Immature natural killer cell (primary cell): ENCODE measurements at regions not wholly inside any gene's neighbourhood (a gene's known extent, or its start where the extent isn't known, plus 50 kb on each side); places are given as distances from the start of the nearest gene placed in this dataset.
"Not testable (repeated sequence)": the region's sequence is repeated elsewhere in the genome, so short reads cannot be mapped to it uniquely, and the experiment has no call there.

ENCODE experiments used
- DNase-seq, 3 donors: peaks; one replicate each; pipeline ENCODE4 v3.0.0; 2022; ENCODE audit warnings: mixed read lengths in 1 of 3
- H3K27ac Mint-ChIP-seq, 6 donors: one replicate each; pipeline ENCODE4 v1.8.0; 2020; ENCODE audit warnings: mixed read lengths in 6 of 6, mild to moderate bottlenecking in 5 of 6, inconsistent platforms in 4 of 6, moderate library complexity in 3 of 6
- H3K27me3 Mint-ChIP-seq, 3 donors: one replicate each; pipeline ENCODE4 v1.8.0; 2020 to 2021; ENCODE audit warnings: low read depth in 3 of 3, mild to moderate bottlenecking in 3 of 3, mixed read lengths in 3 of 3, moderate library complexity in 3 of 3, inconsistent platforms in 1 of 3
- H3K36me3 Mint-ChIP-seq, 3 donors: one replicate each; pipeline ENCODE4 v1.8.0; 2020; ENCODE audit warnings: mixed read lengths in 3 of 3, inconsistent platforms in 2 of 3, mild to moderate bottlenecking in 2 of 3
- H3K4me1 Mint-ChIP-seq, 2 donors: one replicate each; pipeline ENCODE4 v1.8.0; 2020; ENCODE audit warnings: inconsistent platforms in 2 of 2, mild to moderate bottlenecking in 2 of 2, mixed read lengths in 2 of 2, moderate library complexity in 1 of 2
- H3K4me3 Mint-ChIP-seq, 5 donors: one replicate each; pipeline ENCODE4 v1.8.0; 2020; ENCODE audit warnings: mild to moderate bottlenecking in 5 of 5, mixed read lengths in 5 of 5, inconsistent platforms in 3 of 5, moderate library complexity in 3 of 5
- H3K9me3 Mint-ChIP-seq, 6 donors: one replicate each; pipeline ENCODE4 v1.8.0; 2020; ENCODE audit warnings: mild to moderate bottlenecking in 6 of 6, mixed read lengths in 6 of 6, inconsistent platforms in 4 of 6, moderate library complexity in 3 of 6

GRCh38 chr6:74459260-74459659, 746.6 kb downstream of the COL12A1 start:
- Mint-ChIP-seq H3K36me3 (no peaks in the 10 kb centered on the region), H3K4me3 (no peak overlapping the region), H3K27me3 (peaks cover 0 to 2% (median 2%) of the 10 kb centered on the region in 3 donors), H3K4me1 (no peaks in the 10 kb centered on the region), H3K27ac (no peak overlapping the region), H3K9me3 (peaks cover 4 to 19% (median 14%) of the 10 kb centered on the region in 6 donors)
- DNase-seq: no peak

DNA sequence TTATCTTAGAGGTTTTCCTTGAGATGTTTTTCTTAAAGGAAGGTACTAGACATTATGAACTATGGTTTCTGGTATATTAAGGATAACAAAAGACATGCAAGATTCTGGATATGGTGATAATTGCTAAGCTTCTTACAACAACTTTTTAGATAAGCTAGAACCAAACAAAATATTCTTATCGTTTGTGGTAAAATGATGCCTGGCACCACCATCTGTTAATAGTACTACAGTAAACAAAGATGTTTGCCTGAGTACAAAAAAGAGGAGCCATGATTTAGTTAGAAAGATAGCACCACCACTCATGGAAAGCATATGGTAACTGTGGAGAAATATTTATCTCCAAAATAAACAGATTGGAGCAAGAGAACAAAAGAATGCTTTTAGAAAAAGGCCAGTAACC, 747.3 kb downstream of the COL12A1 start:
- Mint-ChIP-seq H3K4me3 (no peak overlapping the region), H3K36me3 (no peaks in the 10 kb centered on the region), H3K27me3 (peaks cover 0 to 2% (median 2%) of the 10 kb centered on the region in 3 donors), H3K9me3 (peaks cover 5 to 25% (median 17%) of the 10 kb centered on the region in 6 donors), H3K4me1 (no peaks in the 10 kb centered on the region), H3K27ac (no peak overlapping the region)
- no peak for DNase-seq

- DNase-seq: no peak
- H3K4me3 Mint-ChIP-seq: no peak overlapping the region
- peaks cover 0 to 2% (median 1%) of the 10 kb centered on the region in 3 donors for H3K27me3 Mint-ChIP-seq
These were observed 750.1 kb downstream of the COL12A1 start for GRCh38 chr6:74455786-74456185.

GRCh38 chr6:74451953-74452352, 753.9 kb downstream of the COL12A1 start:
- no peak overlapping the region for H3K27ac Mint-ChIP-seq
- H3K4me1 Mint-ChIP-seq: no peaks in the 10 kb centered on the region
- peaks cover 0 to 2% (median 1%) of the 10 kb centered on the region in 3 donors for H3K27me3 Mint-ChIP-seq
- no peaks in the 10 kb centered on the region for H3K36me3 Mint-ChIP-seq
- no peak for DNase-seq
- peaks cover 4 to 36% (median 12%) of the 10 kb centered on the region in 6 donors for H3K9me3 Mint-ChIP-seq
- H3K4me3 Mint-ChIP-seq: no peak overlapping the region

More at GRCh38 chr6:74455786-74456185, 750.1 kb downstream of the COL12A1 start:
- Mint-ChIP-seq H3K27ac (no peak overlapping the region), H3K4me1 (no peaks in the 10 kb centered on the region), H3K36me3 (no peaks in the 10 kb centered on the region), H3K9me3 (peaks cover 7 to 26% (median 16%) of the 10 kb centered on the region in 6 donors)

- H3K4me1 Mint-ChIP-seq: no peaks in the 10 kb centered on the region
- peaks cover 0 to 3% (median 2%) of the 10 kb centered on the region in 3 donors for H3K27me3 Mint-ChIP-seq
- H3K27ac Mint-ChIP-seq: no peak overlapping the region
- H3K4me3 Mint-ChIP-seq: no peak overlapping the region
- DNase-seq: no peak
- H3K36me3 Mint-ChIP-seq: no peaks in the 10 kb centered on the region
- peaks cover 0 to 30% (median 10%) of the 10 kb centered on the region in 6 donors for H3K9me3 Mint-ChIP-seq
These were observed 752.8 kb downstream of the CD109 start for GRCh38 chr6:74448850-74449249.

DNA sequence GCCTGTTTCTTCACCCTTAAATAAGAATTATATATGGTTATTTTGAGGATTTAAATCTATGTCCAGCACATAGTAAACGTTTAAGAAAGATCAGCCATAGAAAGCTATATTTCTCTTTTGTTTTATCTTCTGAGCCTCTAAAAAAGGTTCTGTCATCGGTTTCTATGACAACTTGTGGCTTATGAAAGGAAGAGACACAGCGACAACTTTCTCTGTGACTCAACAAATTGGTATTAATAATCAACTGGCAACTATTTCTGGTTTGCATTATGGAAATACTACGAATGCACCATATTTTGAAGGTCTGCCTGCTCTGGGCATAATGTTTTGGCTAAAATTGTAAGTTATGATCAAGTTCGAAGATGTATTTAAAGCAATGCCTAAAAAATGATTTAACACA, 751.0 kb downstream of the CD109 start:
- H3K27me3 Mint-ChIP-seq: peaks cover 0 to 2% (median 2%) of the 10 kb centered on the region in 3 donors
- DNase-seq: no peak
- peaks cover 0 to 22% (median 10%) of the 10 kb centered on the region in 6 donors for H3K9me3 Mint-ChIP-seq

DNA sequence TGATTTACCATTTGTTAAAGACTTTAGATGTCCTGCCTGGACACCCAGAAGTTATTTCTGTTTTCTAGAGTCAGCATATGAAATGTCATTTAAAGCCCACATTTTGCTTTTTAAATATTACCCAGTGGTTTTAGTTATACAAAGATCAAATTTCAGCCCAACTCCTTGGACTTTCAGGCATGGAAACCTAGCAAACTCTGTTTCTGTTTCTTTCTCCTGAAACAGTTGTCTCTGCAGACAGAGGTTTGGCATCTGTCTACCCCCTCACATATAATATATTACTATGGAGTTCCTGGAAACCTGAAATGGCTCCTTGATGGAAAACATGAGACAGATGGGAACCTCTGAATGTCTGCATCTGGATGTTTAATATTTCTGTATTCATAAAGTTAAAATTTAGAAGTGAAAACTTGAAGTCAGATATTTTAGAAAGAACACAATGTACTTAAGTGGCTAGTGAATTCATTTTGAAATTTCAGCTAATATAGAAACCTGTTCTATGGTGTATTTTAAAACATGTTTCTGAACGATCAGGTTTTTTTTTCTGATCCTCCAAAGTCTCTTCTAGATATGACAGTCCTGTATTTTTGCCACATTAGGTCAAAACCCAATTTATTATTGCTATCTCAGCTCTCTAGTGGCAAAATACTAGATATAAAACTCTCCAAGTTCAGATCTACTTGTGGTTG, 743.3 kb downstream of the CD109 start:
- Mint-ChIP-seq H3K27me3 (no peaks in the 10 kb centered on the region), H3K4me3 (no peak overlapping the region), H3K9me3 (peaks cover 0 to 26% (median 9%) of the 10 kb centered on the region in 6 donors), H3K4me1 (no peaks in the 10 kb centered on the region), H3K27ac (no peak overlapping the region), H3K36me3 (no peaks in the 10 kb centered on the region)
- DNase-seq: no peak

More for the DNA sequence above, 751.0 kb downstream of the CD109 start:
- no peak overlapping the region for H3K4me3 Mint-ChIP-seq
- no peaks in the 10 kb centered on the region for H3K36me3 Mint-ChIP-seq
- no peaks in the 10 kb centered on the region for H3K4me1 Mint-ChIP-seq
- no peak overlapping the region for H3K27ac Mint-ChIP-seq

DNA sequence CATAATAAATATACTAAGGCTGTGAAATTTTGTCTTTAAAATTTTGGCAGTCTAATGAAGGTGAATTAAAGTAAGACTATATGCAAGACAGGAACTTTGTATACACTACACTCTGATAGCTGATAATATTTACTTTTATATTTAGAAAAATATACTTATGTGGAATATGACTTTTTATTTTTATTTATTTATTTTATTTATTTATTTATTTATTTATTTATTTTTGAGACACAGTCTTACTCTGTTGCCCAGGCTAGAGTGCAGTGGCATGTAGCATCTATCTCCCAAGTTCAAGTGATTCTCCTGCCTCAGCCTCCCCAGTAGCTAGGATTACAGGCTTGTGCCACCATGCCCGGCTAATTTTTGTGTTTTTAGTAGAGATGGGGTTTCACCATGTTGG, 742.4 kb downstream of the CD109 start:
- H3K36me3 Mint-ChIP-seq, H3K4me3 Mint-ChIP-seq, H3K4me1 Mint-ChIP-seq, H3K27ac Mint-ChIP-seq, H3K27me3 Mint-ChIP-seq, DNase-seq: not testable (repeated sequence)
- H3K9me3 Mint-ChIP-seq: peaks cover 0 to 24% (median 10%) of the 10 kb centered on the region in 6 donors

DNA sequence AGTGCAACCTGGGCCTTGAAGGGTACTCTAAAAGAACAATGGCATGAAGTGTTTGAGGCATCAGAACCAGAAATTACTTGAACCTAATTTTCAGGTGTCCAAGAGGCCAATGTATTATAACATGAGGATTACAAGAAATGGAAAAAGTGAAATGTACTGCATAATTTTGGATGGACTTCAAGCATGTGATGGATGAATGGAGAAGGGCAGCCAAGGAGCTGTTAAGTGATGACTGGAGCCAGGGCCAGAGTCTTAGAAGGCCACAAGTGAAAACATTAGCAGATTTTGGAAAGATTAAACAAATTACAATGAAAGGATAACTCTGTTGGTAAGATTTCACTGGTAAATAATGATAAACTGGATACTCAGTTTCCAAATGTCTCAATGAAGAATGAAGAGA, 738.2 kb downstream of the CD109 start:
- no peak overlapping the region for H3K27ac Mint-ChIP-seq
- no peaks in the 10 kb centered on the region for H3K36me3 Mint-ChIP-seq
- H3K27me3 Mint-ChIP-seq: peaks cover 0 to 5% (median 0%) of the 10 kb centered on the region in 3 donors
- no peaks in the 10 kb centered on the region for H3K4me1 Mint-ChIP-seq
- peaks cover 2 to 33% (median 11%) of the 10 kb centered on the region in 6 donors for H3K9me3 Mint-ChIP-seq
- no peak overlapping the region for H3K4me3 Mint-ChIP-seq
- DNase-seq: no peak

DNA sequence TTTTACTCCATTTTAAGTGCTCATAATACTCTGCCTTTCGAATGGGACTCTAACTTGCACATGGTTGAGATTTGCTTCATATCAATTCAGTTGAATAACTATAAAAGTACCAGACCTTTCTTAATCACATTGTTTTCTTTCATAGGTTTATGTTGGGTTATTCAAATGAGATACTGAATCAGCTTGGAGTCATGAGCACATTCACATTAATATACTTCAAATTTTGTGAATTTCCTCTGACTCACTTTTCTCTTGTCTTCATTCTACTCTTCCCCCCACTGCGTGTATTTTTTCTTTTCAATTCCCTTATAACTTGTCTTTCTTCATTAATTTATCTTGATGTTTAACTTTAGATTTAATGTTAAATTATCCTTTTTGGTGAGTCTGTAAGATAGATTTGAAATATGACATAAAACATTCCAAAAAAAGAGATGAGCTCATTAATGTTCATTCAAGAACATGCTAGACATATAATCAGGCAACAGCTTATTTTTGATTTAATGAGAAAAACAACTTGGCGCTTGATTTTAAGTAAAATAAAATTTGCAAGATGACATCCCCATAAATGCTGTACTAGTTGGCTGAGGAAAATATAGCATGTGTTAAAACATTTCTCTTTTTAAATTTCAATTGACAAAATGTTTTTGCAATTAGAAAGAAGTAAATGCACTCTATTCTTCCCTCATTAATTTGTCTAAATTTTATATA, 736.0 kb downstream of the CD109 start:
- Mint-ChIP-seq H3K27ac (no peak overlapping the region), H3K9me3 (peaks cover 7 to 40% (median 16%) of the 10 kb centered on the region in 6 donors), H3K4me1 (no peaks in the 10 kb centered on the region), H3K27me3 (peaks cover 0 to 5% (median 0%) of the 10 kb centered on the region in 3 donors), H3K36me3 (no peaks in the 10 kb centered on the region), H3K4me3 (no peak overlapping the region)
- DNase-seq: no peak

GRCh38 chr6:74420221-74420620, 724.2 kb downstream of the CD109 start:
- Mint-ChIP-seq H3K9me3 (peaks cover 2 to 58% (median 28%) of the 10 kb centered on the region in 6 donors), H3K36me3 (peaks cover 0 to 5% (median 0%) of the 10 kb centered on the region in 3 donors), H3K4me3 (no peak overlapping the region), H3K4me1 (no peaks in the 10 kb centered on the region), H3K27ac (no peak overlapping the region), H3K27me3 (peaks cover 0 to 4% (median 0%) of the 10 kb centered on the region in 3 donors)
- no peak for DNase-seq

DNA sequence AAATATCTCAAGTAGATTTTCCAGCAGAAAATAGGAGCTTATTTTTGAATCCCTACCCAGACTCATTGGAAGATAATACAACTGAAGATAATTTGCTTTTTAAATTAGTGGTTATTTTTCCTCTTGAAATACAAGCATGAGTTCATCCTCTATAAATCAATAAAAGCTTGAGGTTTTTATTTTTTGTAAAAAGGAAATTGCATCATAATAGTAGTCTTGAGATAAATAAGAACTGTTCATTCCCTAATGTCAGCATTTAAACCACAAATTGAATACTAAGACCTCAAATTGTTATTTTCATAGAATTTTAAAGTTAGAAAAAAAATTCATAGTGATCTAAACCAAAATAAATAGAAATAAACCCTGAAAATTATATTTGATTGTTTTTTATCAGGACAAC, 719.1 kb downstream of the CD109 start:
- H3K36me3 Mint-ChIP-seq: no peaks in the 10 kb centered on the region

DNA sequence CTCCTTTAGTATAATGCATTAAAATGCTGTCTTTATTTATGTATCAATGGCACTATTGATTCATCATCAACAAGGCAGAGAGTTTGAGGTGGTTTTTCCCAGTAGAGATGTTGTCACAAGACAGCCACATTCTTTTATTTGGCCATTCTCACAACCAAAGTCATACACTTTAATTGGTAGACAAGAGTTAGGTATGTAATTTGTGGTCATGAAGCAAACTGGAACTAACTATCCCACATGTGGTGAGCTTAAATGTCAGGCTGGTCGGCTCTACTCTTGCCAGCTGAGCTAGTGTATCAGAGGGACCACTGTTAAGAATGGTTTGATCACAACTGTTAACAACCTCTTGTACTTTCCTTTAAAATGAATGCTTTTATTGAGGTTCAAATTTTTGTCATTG, 714.6 kb downstream of the CD109 start:
- Mint-ChIP-seq H3K27me3 (peaks cover 0 to 1% (median 0%) of the 10 kb centered on the region in 3 donors), H3K4me1 (no peaks in the 10 kb centered on the region), H3K4me3 (no peak overlapping the region), H3K36me3 (no peaks in the 10 kb centered on the region), H3K9me3 (peaks cover 3 to 23% (median 7%) of the 10 kb centered on the region in 6 donors), H3K27ac (no peak overlapping the region)
- no peak for DNase-seq

More for the DNA sequence above, 719.1 kb downstream of the CD109 start:
- H3K4me1 Mint-ChIP-seq: no peaks in the 10 kb centered on the region
- no peak overlapping the region for H3K4me3 Mint-ChIP-seq
- peaks cover 3 to 41% (median 12%) of the 10 kb centered on the region in 6 donors for H3K9me3 Mint-ChIP-seq
- H3K27me3 Mint-ChIP-seq: no peaks in the 10 kb centered on the region
- H3K27ac Mint-ChIP-seq: no peak overlapping the region
- DNase-seq: no peak

DNA sequence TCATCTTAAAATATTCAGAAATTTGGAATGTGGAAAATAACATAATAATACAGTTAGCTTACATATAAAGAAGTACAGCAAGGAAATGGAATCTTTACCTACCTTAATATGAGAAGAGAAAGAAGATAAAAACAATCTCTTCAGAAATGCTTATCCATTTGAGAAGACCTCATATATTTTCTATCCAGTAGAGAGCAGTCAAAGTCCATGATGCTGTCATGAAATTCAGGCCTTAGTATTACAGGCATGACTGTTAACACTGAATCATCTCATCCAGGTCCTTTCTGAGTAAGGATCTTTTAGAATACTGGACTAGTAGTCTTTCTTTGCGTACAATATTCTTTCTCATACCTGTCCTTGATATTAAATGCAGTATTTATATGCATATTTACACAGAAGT, 713.4 kb downstream of the CD109 start:
- peaks cover 3 to 25% (median 10%) of the 10 kb centered on the region in 6 donors for H3K9me3 Mint-ChIP-seq
- H3K4me1 Mint-ChIP-seq: no peaks in the 10 kb centered on the region
- no peaks in the 10 kb centered on the region for H3K36me3 Mint-ChIP-seq
- no peak overlapping the region for H3K27ac Mint-ChIP-seq
- peaks cover 0 to 1% (median 0%) of the 10 kb centered on the region in 3 donors for H3K27me3 Mint-ChIP-seq
- no peak for DNase-seq
- H3K4me3 Mint-ChIP-seq: no peak overlapping the region
